ENCODE measurements at regions not wholly inside any gene's neighbourhood (a gene's known extent, or its start where the extent isn't known, plus 50 kb on each side); places are given as distances from the start of the nearest gene placed in this dataset.

- Histone ChIP-seq H3K18ac (ENCODE audit: extremely low read depth, low read length) (no peak overlapping the region), H2BK12ac (ENCODE audit: low read depth, low read length) (no peak overlapping the region), H3K27ac (ENCODE audit: low read depth, low read length) (no peak overlapping the region), H3K79me1 (ENCODE audit: low read depth, low read length) (no peaks in the 10 kb centered on the region), H4K20me1 (replicated peaks in 1 of 2; ENCODE audit: control insufficient read depth in 1 of 2, insufficient read depth in 2 of 2, low read length in 2 of 2) (no peaks in the 10 kb centered on the region), H3K23ac (ENCODE audit: insufficient read length) (no peak overlapping the region), H4K8ac (ENCODE audit: extremely low read depth, insufficient read depth, low read length) (no peak overlapping the region; the same call in 1 of the 2 replicates), H3K4me3 (ENCODE audit: extremely low read depth in 1 of 4, insufficient read depth in 2 of 4, low read depth in 3 of 4, low read length in 4 of 4) (no peak overlapping the region), H2BK120ac (replicated peaks; ENCODE audit: low read depth, low read length) (no peak overlapping the region), H3K4me1 (replicated peaks in 1 of 4; ENCODE audit: control insufficient read depth in 3 of 4, insufficient read depth in 4 of 4, low read length in 3 of 4) (peaks cover 0 to 7% (median 0%) of the 10 kb centered on the region in 4 experiments; a peak in 5 of 7 replicates), H2BK15ac (ENCODE audit: low read length) (no peak overlapping the region), H3K56ac (replicated peaks; ENCODE audit: insufficient read length, low read depth, low read length) (no peak overlapping the region), H2BK20ac (ENCODE audit: low read length) (no peak overlapping the region), H4K91ac (replicated peaks; ENCODE audit: insufficient read length, low read length) (no peak overlapping the region), H3K4me2 (ENCODE audit: insufficient read depth in 1 of 2, low read depth in 2 of 2, low read length in 2 of 2) (no peak overlapping the region), H3K9me3 (ENCODE audit: insufficient read depth in 2 of 2, low read depth in 1 of 2, low read length in 1 of 2) (peaks cover 0 to 3% of the 10 kb centered on the region in 2 experiments; a peak in 1 of 4 replicates), H4K5ac (ENCODE audit: insufficient read length, low read depth, low read length) (no peak overlapping the region), H3K23me2 (ENCODE audit: low read depth, low read length) (no peaks in the 10 kb centered on the region), H2BK5ac (ENCODE audit: low read depth, low read length) (no peak overlapping the region), H2AK5ac (ENCODE audit: low read depth, low read length) (no peak overlapping the region), H3K79me2 (ENCODE audit: control insufficient read depth in 1 of 2, insufficient read depth in 2 of 2, low read length in 2 of 2) (no peaks in the 10 kb centered on the region), H3K9ac (replicated peaks in 1 of 4; ENCODE audit: extremely low read depth in 1 of 4, low read depth in 3 of 4, low read length in 3 of 4) (no peak overlapping the region), H3K27me3 (replicated peaks in 1 of 4; ENCODE audit: control insufficient read depth in 3 of 4, extremely low read depth in 1 of 4, insufficient read depth in 3 of 4, low read length in 3 of 4) (no peaks in the 10 kb centered on the region; a peak in 1 of 7 replicates), H3K36me3 (ENCODE audit: control insufficient read depth in 2 of 4, insufficient read depth in 4 of 4, low read length in 3 of 4) (no peaks in the 10 kb centered on the region), H2AFZ (ENCODE audit: low read length) (no peak overlapping the region), H3K14ac (ENCODE audit: insufficient read length) (no peak overlapping the region), H3K4ac (replicated peaks; ENCODE audit: insufficient read length, low read depth, low read length) (no peak overlapping the region)
- 93% methylated on average over 9 of the region's 11 CpGs; no CpG with 5 or more reads in 1 of the 2 experiments for WGBS, 2 experiments (ENCODE audit: extremely low coverage in 1 of 2, insufficient coverage in 1 of 2, insufficient read length in 1 of 2, insufficient replicate concordance in 2 of 2, low coverage in 1 of 2, low lambda C conversion rate in 2 of 2, missing lambda C conversion rate in 1 of 2)
- ChIA-PET CTCF (ENCODE audit: partially characterized antibody) (interaction anchor here (0.7 to 1.6 kb wide), 4 partner anchors 11 to 206 kb away, joined by 3 to 7 read pairs (median 3); no protein-coding TSS in a partner anchor), POLR2A (ENCODE audit: partially characterized antibody) (no interaction called here)
- DNase-seq (ENCODE audit: low read depth in 1 of 2, low spot score in 2 of 2), result no peak
- FAIRE-seq, result no peak
- no peak for TF ChIP-seq CBX8 (IDR thresholded peaks at IDR 0.05; ENCODE audit: borderline replicate concordance, low read depth, low read length)
- no peak for TF ChIP-seq SIX5 (IDR thresholded peaks at IDR 0.05; ENCODE audit: low read depth, low read length)
- no peak for TF ChIP-seq PHF8 (conservative IDR thresholded peaks at IDR 0.05; ENCODE audit: low read depth, low read length)
- no peak for TF ChIP-seq JUN (IDR thresholded peaks at IDR 0.05; ENCODE audit: low read depth, low read length)
- no peak for TF ChIP-seq TAF1 (IDR thresholded peaks at IDR 0.05; ENCODE audit: low read depth, low read length)
- no peak for TF ChIP-seq TBP (IDR thresholded peaks at IDR 0.05; ENCODE audit: low read depth, low read length)
- TF ChIP-seq ATF3 (IDR thresholded peaks at IDR 0.05; ENCODE audit: insufficient read depth, low read depth, low read length), result no peak
- TF ChIP-seq RNF2 (IDR thresholded peaks at IDR 0.05; ENCODE audit: borderline replicate concordance, low read depth, low read length, missing control alignments, poor library complexity, severe bottlenecking), result no peak
- TF ChIP-seq SIN3A (conservative IDR thresholded peaks at IDR 0.05 in 1 of 2, IDR thresholded peaks at IDR 0.05 in 1 of 2; ENCODE audit: low read depth in 1 of 2, low read length in 2 of 2), result no peak
Measured at GRCh38 chr12:131366261-131366871, 344.5 kb upstream of the SFSWAP start.

Measured in H1 (cell line).